HG02642 (cell line): ENCODE measurements at regions not wholly inside any gene's neighbourhood (a gene's known extent, or its start where the extent isn't known, plus 50 kb on each side); places are given as distances from the start of the nearest gene placed in this dataset.
"Not testable (repeated sequence)": the region's sequence is repeated elsewhere in the genome, so short reads cannot be mapped to it uniquely, and the experiment has no call there.

Experiments
- ATAC-seq: cut with Tn5 transposase; IDR thresholded peaks from one replicate; pipeline ENCODE4 v1.9.1; 2021; ENCODE audit warnings: mild to moderate bottlenecking; ENCODE audit not compliant: unreplicated experiment, poor library complexity

DNA sequence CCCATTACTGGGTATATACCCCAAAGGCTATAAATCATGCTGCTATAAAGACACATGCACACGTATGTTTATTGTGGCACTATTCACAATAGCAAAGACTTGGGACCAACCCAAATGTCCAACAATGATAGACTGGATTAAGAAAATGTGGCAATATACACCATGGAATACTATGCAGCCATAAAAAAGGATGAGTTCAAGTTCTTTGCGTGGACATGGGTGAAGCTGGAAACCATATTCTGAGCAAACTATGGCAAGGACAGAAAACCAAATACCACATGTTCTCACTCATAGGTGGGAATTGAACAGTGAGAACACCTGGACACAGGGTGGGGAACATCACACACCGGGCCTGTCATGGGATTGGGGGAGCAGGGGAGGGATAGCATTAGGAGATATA lies 54.4 kb upstream of the MUCL1 start:
- not testable (repeated sequence) for ATAC-seq

DNA sequence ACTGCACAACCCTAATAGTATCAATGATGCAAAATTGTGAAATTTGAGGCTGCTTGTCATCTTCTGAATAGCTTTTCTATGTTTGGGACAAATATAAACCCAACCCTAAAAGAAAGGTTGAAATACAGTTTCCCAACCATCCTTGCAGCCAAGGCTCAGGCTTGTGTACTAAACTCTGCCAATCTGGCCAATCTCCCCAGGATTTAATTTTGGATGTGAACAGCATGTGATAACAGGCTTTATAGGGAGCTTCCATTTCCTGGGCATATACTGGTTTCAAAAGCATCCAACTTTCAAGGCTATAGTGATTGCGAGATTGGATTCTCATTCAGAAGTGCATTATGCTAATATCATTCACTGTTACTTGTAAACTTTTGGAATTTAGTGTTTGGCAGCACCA lies 55.7 kb upstream of the MUCL1 start:
- no peak for ATAC-seq

DNA sequence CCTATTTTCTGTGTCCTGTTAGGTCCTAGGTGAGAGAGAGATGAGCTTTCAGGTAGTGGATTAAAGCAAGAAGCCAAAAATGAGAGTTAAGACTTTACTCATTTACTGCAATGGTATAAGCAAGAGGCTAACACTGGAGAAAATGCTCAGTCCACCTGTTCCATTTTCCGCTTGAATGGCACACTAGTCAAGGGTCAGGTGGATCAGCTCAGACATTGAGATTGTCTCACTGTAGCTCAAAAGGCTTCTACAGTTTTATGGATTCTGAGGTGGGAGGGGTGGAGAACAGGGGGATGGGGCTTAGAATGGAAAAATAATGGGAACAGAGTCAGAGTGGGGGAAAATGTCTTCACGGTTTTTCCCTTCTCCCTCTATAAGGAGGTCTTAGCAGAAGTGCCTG lies 57.3 kb upstream of the MUCL1 start:
- no peak for ATAC-seq

DNA sequence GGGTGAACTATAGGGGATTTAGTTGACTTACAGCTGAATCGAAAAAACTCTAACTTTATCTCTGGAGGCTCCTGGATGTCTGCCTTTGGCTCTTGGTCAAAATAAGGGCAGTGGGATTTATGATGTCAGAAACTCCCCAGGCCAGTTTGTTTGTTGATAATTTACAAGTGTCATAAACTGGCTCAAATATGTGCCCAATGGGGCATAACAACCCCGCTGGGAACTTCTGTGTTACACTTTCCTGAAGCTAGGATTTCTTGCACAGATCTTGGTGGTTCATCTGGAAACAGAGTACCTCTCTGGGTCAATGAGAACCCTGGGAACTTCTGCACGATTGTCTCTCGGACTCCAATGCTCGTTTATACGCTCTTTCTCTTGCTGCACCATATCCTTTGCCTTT lies 58.7 kb upstream of the MUCL1 start:
- ATAC-seq, result no peak

DNA sequence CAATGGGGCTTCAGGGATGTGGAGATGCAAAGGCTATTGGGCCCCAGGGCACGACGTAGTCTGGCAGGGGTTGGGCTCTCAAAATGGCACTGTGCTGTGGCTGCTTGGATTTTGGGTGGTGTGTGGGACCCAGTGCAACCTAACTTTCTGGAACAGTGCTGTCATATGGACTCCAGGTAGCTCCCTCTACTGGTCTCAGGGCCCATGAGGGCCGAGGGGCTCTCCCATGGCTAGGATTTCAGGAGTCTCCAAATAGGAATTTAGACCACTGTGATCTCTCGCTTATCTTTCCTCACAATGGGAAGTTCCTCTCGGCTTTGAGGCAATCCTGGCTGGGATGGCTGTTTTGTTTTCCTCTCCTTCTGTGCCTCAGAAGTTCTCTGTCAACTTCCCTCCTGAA lies 68.2 kb upstream of the MUCL1 start:
- ATAC-seq, result no peak

DNA sequence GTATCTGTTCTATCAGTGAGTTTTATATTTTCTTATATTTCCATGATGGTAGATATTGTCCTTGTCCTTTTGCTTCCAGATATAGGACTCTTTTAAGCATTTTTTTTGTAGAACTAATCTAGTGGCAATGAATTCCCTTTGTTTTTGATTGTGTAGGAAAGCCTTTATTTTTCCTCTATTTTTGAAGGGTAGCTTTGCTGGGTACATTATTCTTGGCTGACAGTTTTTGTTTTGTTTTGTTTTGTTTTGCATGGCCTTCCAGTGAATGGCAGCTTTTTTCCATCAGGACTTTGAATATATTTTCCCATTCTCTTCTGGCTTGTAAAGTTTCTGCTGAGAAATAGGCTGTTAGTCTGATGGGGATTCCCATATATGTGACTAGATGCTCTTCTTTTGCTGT lies 70.2 kb upstream of the MUCL1 start:
- no peak for ATAC-seq

DNA sequence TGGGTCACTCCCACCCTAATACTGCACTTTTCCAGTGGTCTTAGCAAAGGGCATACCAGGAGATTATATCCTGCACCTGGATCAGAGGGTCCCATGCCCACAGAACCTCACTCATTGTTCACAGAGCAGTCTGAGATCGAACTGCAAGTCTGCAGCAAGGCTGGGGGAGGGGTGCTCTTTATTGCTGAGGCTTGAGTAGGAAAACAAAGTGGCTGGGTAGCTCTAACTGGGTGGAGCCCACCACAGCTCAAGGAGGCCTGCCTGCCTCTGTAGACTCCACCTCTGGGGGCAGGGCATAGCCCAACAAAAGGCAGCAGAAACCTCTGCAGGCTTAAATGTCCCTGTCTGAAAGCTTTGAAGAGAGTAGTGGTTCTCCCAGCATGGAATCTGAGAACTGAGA lies 77.3 kb upstream of the MUCL1 start:
- not testable (repeated sequence) for ATAC-seq

DNA sequence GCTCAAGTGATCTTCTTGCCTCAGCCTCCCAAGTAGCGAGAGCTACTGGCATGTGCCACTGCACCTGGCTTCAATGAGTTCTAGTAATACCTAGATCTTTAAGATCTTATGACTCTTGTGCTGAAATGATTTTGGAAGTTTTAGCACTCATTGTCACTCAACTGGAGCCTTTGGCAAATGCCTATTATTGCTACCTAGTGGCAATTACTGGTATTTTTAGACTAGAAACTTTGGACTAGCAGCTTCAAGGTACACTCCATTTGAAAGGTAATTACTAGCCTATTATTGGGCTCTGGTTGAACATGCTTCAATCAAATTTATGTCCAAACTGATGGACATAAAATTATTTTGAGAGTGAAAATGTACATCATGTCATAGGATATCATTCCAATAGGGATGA lies 80.7 kb upstream of the MUCL1 start:
- no peak for ATAC-seq

DNA sequence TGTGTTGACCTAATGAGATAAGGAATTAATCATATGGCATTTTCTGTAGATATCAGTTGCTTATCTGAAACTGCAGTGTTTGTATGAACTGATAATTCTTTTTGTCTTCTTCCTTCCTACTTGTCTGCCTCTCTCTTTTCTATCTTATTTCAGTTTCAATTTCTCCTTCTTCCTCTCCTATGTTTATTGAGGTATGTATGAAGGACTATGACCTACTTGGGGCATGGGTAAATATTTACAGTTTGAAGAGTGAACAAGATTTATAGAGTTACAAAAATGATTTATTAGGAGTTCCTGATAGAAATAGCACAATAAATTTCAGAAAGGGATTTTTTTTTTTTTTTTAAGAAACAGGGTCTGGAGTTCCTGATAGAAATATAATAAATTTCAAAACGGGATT lies 88.7 kb upstream of the MUCL1 start:
- ATAC-seq, result no peak

DNA sequence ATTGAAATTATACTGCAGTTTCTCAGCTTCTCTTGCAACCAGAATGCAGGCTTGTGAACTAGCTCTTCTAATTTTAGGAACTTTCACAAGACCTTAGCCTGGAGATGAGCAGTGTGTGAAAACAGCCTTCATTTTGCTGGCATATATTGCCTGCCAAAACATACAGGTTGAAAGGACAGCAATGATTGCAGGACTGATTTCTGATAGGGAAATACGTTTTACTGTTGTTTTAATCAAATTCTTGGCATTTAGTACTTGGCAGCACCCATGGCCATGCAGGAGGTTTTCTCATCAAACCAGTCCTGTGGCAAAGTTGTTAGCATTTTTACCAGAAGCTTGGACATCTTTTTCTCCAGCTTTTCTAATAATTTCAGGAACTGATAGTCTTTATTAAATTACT lies 91.9 kb upstream of the MUCL1 start:
- ATAC-seq, result no peak

DNA sequence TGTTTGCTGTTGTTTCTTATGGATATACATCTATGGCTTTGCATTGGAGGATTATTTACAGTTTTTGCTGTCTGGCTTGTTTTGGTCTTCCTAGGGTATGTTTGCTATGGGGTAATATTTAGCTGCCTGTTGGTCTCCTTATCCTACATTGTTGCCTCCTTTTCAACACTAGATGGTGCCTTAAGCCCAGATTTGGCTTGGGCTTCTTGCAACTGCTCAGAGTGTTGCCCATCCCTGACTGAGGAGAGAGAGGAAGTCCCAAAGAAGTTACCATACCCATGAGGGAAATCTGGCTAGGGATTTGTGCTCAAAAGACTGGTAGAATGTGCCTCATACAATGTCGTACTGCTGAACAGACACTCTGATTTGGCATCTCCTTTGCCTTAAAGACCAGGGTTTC lies 94.6 kb upstream of the MUCL1 start:
- ATAC-seq, result no peak

DNA sequence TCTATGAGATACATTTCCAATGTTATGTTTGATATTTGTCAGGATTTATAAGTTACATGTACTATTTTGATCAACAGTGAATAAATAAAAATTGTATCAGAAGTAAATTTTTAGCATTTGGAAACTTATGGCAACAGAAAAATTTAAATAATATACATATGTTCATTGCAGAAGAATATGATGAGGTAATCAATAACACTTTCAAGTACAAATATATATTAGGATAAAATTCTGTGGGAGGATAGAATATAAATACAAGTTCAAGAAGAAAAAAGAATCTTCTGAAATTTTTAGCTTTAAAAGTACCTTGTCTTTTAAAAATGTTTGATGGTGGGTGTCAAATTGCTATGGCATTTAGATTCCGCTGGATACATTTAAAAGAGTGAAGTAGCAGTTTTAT lies 102.8 kb upstream of the MUCL1 start:
- no peak for ATAC-seq

DNA sequence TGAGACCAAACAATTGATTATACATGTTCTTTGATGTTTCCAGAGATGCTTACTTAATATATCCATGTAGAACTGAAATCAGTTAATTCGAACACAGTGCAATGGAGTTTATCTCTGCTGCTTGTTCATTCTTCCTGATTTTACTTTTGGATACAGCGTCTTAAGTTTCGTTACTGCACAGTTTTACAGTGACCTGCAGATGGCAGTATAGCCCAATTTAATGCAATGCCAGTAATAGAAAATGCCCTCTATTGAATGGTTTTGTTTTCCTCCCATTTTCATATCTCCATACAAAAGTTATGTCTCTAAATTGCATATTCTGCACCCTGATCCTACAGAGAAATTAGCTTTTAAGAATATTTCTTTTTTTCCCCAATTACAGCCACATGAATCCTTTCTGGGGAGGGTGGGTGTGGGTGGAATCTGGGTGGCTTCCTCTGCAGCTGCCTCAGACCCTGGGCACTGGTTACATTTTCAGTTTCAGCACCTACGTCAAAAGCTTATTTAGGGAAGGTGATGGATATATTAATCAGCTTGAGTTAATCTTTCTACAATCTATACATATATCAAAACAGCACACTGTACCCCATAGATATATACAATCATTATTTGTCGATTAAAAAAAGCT lies 101.1 kb upstream of the DCD start:
- ATAC-seq, result peak; percentile 54

DNA sequence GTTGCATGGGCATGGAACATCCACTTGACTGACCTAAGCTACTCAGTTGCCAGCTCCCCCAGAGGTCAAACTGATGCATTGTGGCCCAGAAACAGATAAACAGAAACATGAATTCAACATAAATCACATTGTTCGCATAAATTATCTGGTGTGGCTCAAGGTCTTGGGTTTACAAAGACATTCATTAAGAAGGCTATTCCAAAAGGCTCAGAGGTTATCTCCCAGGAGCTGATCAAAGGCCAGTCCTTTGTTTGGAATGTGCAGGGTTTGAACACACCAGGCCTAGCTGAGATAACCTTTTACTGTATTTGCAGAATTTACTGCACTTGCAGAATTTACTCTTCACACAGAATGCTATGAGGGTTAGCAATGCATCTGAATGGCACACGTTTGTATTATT lies 96.4 kb upstream of the DCD start:
- ATAC-seq, result no peak

DNA sequence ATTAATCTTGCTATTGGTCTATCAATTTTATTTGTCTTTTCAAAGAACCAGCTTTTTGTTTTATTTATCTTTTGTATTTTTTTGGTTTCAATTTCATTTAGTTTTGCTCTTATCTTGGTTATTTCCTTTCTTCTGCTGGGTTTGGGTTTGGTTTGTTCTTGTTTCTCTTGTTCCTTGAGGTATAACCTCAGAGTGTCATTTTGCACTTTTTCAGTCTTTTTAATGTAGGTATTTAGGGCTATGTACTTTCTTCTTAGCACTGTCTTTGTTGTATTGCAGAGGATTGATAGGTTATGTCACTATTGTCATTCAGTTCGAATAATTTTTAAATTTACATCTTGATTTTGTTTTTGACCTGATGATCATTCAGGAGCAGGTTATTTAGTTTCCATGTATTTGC lies 92.7 kb upstream of the DCD start:
- ATAC-seq, result no peak

DNA sequence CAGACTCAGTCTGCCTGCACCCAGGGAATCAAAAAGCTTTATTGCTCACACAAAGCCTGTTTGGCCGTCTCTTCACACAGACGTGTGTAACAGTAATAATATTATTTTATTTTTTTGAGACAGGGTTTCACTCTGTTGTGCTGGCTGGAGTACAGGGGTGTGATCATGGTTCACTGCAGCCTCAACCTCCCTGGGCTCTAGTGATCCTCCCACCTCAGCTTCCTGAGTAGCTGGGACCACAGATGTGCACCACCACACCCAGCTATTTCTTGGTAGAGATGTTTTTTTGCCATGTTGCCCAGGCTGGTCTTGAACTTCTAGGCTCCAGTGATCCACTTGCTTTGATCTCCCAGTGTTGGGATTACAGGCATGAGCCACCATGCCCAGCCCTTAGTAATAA lies 88.4 kb upstream of the DCD start:
- ATAC-seq, result no peak

DNA sequence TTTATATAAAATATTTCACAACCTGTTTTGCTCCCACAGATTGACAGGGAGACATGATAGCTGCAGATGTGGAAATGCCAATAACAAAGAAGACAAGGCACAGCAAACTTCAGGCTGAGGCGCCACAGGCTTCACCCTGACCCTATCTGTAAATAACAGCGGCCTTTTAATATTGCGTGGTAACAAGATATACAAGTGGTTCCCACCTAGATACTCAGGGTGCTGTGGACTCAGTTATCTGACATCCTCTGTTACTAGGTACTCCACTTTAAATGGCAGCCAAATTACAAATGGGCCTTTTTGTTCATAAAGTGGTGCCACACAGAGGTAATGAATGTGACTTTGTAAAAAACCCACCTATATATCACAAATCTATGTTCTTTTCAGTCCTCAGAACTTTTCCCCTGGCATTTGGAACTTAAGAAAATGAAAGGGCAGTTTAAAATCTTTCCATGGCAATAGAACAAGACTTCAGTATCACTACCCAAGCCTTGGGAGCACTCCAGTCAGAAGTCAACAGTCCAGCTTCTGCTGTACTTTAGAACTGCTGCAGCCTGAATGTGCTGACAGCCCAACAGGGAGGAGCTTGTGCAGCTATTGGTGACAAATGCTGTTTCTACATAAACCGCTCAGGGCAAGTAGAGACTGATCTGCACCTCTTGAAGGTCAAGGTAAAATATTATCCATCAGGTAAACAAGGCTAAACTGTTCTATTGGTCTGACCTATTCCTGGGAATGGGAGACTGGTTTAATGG lies 86.2 kb upstream of the DCD start:
- no peak for ATAC-seq

DNA sequence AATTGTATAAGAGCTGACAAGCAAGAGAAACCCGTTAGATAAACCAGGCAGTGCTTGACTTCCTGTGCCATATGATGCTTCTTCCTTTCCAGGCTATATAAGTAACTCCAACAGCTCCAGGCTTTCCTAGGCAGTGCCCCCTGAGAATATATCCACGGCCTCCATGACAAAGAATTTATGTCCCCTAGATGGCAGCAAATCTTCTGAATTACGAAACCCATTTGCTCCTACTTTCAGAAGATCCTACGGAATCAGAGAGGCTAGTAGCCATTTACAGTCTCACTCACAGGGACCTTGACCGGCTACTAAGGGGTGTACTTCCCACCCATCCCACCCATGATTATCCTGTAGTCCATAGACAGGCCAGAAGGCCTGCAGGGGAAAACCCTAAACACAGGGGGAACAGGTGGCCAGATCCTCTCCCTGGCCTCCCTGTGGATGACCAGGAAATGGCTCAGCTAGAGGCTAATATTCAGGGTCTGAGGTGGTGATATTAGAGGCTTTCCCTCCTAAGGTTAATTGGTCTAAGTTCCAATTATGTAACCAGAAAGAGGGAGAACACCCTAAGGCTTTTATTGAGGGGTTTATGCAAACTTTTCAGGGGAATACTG lies 77.2 kb upstream of the DCD start:
- ATAC-seq, result no peak

DNA sequence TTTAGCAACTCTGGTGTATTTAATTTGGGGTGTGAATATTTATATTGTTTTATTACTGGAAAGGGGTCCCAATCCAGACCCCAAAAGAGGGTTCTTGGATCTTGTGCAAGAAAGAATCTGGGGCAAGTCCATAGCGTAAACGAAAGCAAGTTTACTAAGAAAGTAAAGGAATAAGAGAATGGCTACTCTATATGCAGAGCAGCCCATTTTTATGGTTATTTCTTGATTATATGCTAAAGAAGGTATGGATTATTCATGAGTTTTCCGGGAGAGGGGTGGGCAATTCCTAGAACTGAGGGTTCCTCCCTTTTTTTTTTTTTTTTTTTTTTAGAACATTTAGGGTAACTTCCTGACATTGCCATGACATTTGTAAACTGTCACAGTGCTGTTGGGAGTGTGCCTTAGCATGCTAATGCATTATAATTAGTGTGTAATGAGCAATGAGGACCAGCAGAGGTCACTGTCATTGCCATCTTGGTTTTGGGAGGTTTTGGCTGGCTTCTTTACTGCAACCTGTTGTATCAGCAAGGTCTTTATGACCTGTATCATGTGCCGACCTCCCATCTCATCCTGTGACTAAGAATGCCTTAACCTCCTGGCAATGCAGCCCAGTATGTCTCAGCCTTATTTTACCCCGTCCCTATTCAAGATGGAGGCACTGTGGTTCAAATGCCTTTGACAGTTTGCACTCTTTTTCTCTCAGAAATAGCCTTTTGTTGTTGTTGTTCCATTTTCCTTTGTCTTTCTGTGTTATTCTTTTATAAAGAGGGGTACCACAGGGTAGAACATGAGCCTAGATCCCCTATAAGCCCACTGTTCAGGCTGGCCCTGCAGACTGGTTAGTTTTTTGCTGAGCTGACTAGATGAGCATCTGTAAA lies 75.5 kb upstream of the DCD start:
- peak; percentile 64 for ATAC-seq

DNA sequence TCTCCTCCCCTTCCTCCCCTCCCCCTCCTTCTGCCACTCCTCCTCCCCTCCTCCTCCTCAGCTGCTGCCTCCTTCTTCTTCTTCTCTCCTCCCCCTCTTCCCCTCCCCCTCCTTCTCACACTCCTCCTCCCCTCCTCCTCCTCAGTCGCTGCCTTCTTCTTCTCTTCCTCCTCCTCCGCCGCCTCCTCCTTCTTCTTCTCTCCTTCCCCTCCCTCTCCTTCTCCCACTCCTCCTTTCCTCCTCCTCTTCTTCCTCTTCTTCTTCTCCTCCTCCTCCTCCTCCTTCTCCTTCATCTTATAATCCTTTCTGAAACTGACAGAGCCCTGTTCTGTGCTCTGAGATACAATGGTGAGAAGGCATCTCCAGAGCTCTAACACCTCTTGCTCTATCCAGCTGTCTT lies 73.1 kb upstream of the DCD start:
- no peak for ATAC-seq

DNA sequence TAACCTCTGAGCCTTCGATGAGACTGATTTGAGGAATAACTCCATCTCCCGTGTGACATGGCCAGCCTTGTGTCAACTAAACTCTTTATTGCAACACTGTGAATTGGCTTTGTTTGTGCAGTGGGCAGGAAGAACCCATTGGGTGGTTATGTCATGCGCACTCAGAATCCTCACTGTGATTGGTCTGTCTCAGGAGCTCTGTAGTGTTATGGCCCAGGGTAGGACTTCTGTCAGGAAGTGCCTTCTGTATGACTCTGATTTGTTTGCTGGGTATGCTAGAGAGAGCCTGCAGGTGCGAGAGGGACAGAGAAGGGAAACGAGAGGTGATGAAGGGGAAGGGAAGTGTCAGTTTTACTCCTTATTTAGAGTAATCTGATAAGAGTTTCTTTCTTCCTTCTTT lies 71.5 kb upstream of the DCD start:
- no peak for ATAC-seq
